Activated naive CD4-positive, alpha-beta T cell treated with anti-CD3 and anti-CD28 coated beads, Interleukin-2, amount 50 U/mL, for 72 hours (primary cell): ENCODE measurements at regions not wholly inside any gene's neighbourhood (a gene's known extent, or its start where the extent isn't known, plus 50 kb on each side); places are given as distances from the start of the nearest gene placed in this dataset.

ENCODE experiments used
- ATAC-seq, 2 donors: fragments of 150-1000 bp; cut with Tn5 transposase; 2 replicates each; pipeline ENCODE4 v1.10.0; 2021; ENCODE audit warnings: mild to moderate bottlenecking in 2 of 2, moderate library complexity in 2 of 2
- DNase-seq, 2 donors: peaks; one replicate each; pipeline ENCODE4 v3.0.0; 2021 to 2022; ENCODE audit warnings: low spot score in 2 of 2
- H3K27ac Mint-ChIP-seq, 2 donors: one replicate each; pipeline ENCODE4 v1.8.0; 2022; ENCODE audit warnings: mild to moderate bottlenecking in 2 of 2, mixed read lengths in 2 of 2
- H3K36me3 Mint-ChIP-seq, 2 donors: one replicate each; pipeline ENCODE4 v1.8.0; 2022; ENCODE audit warnings: mixed read lengths in 2 of 2
- H3K9me3 Mint-ChIP-seq, 2 donors: one replicate each; pipeline ENCODE4 v1.8.0; 2022; ENCODE audit warnings: mixed read lengths in 2 of 2

- ATAC-seq = no peak
- Mint-ChIP-seq H3K36me3 (peaks cover 0 to 6% of the 10 kb centered on the region in 2 donors), H3K27ac (no peak overlapping the region), H3K9me3 (peaks cover 4 to 22% of the 10 kb centered on the region in 2 donors)
- DNase-seq = no peak
Observed at GRCh38 chr4:189278597-189279165, 662.0 kb upstream of the FRG1 start.

- H3K9me3 Mint-ChIP-seq = peaks cover 4 to 26% of the 10 kb centered on the region in 2 donors
Observed at GRCh38 chr4:189279188-189279587, 661.5 kb upstream of the FRG1 start.

GRCh38 chr4:189285377-189285776, 655.3 kb upstream of the FRG1 start:
- no peak for ATAC-seq
- Mint-ChIP-seq H3K27ac (no peak overlapping the region), H3K36me3 (no peaks in the 10 kb centered on the region), H3K9me3 (peaks cover 0 to 7% of the 10 kb centered on the region in 2 donors)
- DNase-seq = no peak

More at GRCh38 chr4:189279188-189279587, 661.5 kb upstream of the FRG1 start:
- no peak for ATAC-seq
- Mint-ChIP-seq H3K27ac (no peak overlapping the region), H3K36me3 (peaks cover 0 to 6% of the 10 kb centered on the region in 2 donors)
- DNase-seq = no peak

GRCh38 chr4:189291939-189292338, 648.7 kb upstream of the FRG1 start:
- Mint-ChIP-seq H3K27ac (no peak overlapping the region), H3K36me3 (no peaks in the 10 kb centered on the region), H3K9me3 (peaks cover 0 to 8% of the 10 kb centered on the region in 2 donors)
- ATAC-seq = no peak
- no peak for DNase-seq

- DNase-seq = no peak
- peaks cover 0 to 8% of the 10 kb centered on the region in 2 donors for H3K9me3 Mint-ChIP-seq
- ATAC-seq = no peak
Observed at GRCh38 chr4:189293459-189293858, 647.2 kb upstream of the FRG1 start.

GRCh38 chr4:189294574-189294973, 646.1 kb upstream of the FRG1 start:
- Mint-ChIP-seq H3K36me3 (no peaks in the 10 kb centered on the region), H3K9me3 (peaks cover 0 to 8% of the 10 kb centered on the region in 2 donors), H3K27ac (no peak overlapping the region)
- ATAC-seq = no peak
- no peak for DNase-seq

More at GRCh38 chr4:189293459-189293858, 647.2 kb upstream of the FRG1 start:
- Mint-ChIP-seq H3K36me3 (no peaks in the 10 kb centered on the region), H3K27ac (no peak overlapping the region)

- H3K27ac Mint-ChIP-seq = no peak overlapping the region
- DNase-seq = no peak
Observed at GRCh38 chr4:189299706-189300105, 641.0 kb upstream of the FRG1 start.

GRCh38 chr4:189301692-189302091, 639.0 kb upstream of the FRG1 start:
- no peaks in the 10 kb centered on the region for H3K36me3 Mint-ChIP-seq
- no peak for ATAC-seq
- peaks cover 0 to 5% of the 10 kb centered on the region in 2 donors for H3K9me3 Mint-ChIP-seq
- H3K27ac Mint-ChIP-seq = no peak overlapping the region
- no peak for DNase-seq

More at GRCh38 chr4:189299706-189300105, 641.0 kb upstream of the FRG1 start:
- ATAC-seq = no peak
- Mint-ChIP-seq H3K36me3 (no peaks in the 10 kb centered on the region), H3K9me3 (peaks cover 0 to 5% of the 10 kb centered on the region in 2 donors)

GRCh38 chr4:189302719-189303118, 638.0 kb upstream of the FRG1 start:
- Mint-ChIP-seq H3K36me3 (no peaks in the 10 kb centered on the region), H3K27ac (no peak overlapping the region), H3K9me3 (peaks cover 0 to 5% of the 10 kb centered on the region in 2 donors)
- DNase-seq = no peak
- no peak for ATAC-seq

GRCh38 chr4:189304167-189304566, 636.5 kb upstream of the FRG1 start:
- ATAC-seq (peak in 1 of 2 donors; percentile 78), DNase-seq (no peak)
- no peaks in the 10 kb centered on the region for H3K36me3 Mint-ChIP-seq
- H3K27ac Mint-ChIP-seq = no peak overlapping the region
- H3K9me3 Mint-ChIP-seq = peaks cover 0 to 5% of the 10 kb centered on the region in 2 donors

GRCh38 chr4:189304809-189305208, 635.9 kb upstream of the FRG1 start:
- Mint-ChIP-seq H3K36me3 (no peaks in the 10 kb centered on the region), H3K27ac (no peak overlapping the region), H3K9me3 (peaks cover 0 to 5% of the 10 kb centered on the region in 2 donors)
- no peak for DNase-seq
- ATAC-seq = no peak

GRCh38 chr4:189305500-189305899, 635.2 kb upstream of the FRG1 start:
- ATAC-seq (no peak), DNase-seq (no peak)
- Mint-ChIP-seq H3K9me3 (peaks cover 0 to 5% of the 10 kb centered on the region in 2 donors), H3K36me3 (no peaks in the 10 kb centered on the region), H3K27ac (no peak overlapping the region)

- Mint-ChIP-seq H3K27ac (no peak overlapping the region), H3K36me3 (peaks cover 6 to 7% of the 10 kb centered on the region in 2 donors), H3K9me3 (peaks cover 4 to 5% of the 10 kb centered on the region in 2 donors)
- no peak for DNase-seq
- ATAC-seq = no peak
Observed at GRCh38 chr4:189311251-189311650, 629.4 kb upstream of the FRG1 start.

- Mint-ChIP-seq H3K36me3 (peaks cover 6 to 7% of the 10 kb centered on the region in 2 donors), H3K27ac (no peak overlapping the region), H3K9me3 (peaks cover 4 to 5% of the 10 kb centered on the region in 2 donors)
- DNase-seq (no peak), ATAC-seq (no peak)
Observed at GRCh38 chr4:189313064-189313463, 627.6 kb upstream of the FRG1 start.

- peaks cover 6 to 7% of the 10 kb centered on the region in 2 donors for H3K36me3 Mint-ChIP-seq
- DNase-seq (no peak), ATAC-seq (no peak)
- H3K27ac Mint-ChIP-seq = no peak overlapping the region
- H3K9me3 Mint-ChIP-seq = peaks cover 4 to 5% of the 10 kb centered on the region in 2 donors
Observed at GRCh38 chr4:189313861-189314513, 626.7 kb upstream of the FRG1 start.

GRCh38 chr4:189322426-189322825, 618.2 kb upstream of the FRG1 start:
- Mint-ChIP-seq H3K9me3 (peaks cover 2 to 9% of the 10 kb centered on the region in 2 donors), H3K36me3 (peaks cover 0 to 6% of the 10 kb centered on the region in 2 donors), H3K27ac (no peak overlapping the region)
- ATAC-seq (no peak), DNase-seq (no peak)

- DNase-seq = no peak
- no peaks in the 10 kb centered on the region for H3K36me3 Mint-ChIP-seq
- ATAC-seq = no peak
- no peak overlapping the region for H3K27ac Mint-ChIP-seq
- H3K9me3 Mint-ChIP-seq = peaks cover 20 to 26% of the 10 kb centered on the region in 2 donors
Observed at GRCh38 chr4:189341881-189342280, 598.8 kb upstream of the FRG1 start.

- no peak for ATAC-seq
- H3K36me3 Mint-ChIP-seq = no peaks in the 10 kb centered on the region
- no peak overlapping the region for H3K27ac Mint-ChIP-seq
- H3K9me3 Mint-ChIP-seq = peaks cover 9 to 17% of the 10 kb centered on the region in 2 donors
- no peak for DNase-seq
Observed at GRCh38 chr4:189355590-189355989, 585.1 kb upstream of the FRG1 start.
